HCT116 (cell line): ENCODE measurements at regions not wholly inside any gene's neighbourhood (a gene's known extent, or its start where the extent isn't known, plus 50 kb on each side); places are given as distances from the start of the nearest gene placed in this dataset.

ENCODE experiments used
- EZH2phosphoT487 ChIP-seq: fragments of 200-600 bp; IDR thresholded peaks from 2 replicates; pipeline ENCODE4 v1.6.1; 2018; ENCODE audit warnings: antibody characterized with exemption, borderline replicate concordance
- POLR2AphosphoS5 ChIP-seq: IDR thresholded peaks from 2 replicates; pipeline ENCODE4 v1.6.1; 2011; ENCODE audit warnings: mild to moderate bottlenecking, low read depth, low read length, moderate library complexity
- SIN3A ChIP-seq: IDR thresholded peaks from 2 replicates; pipeline ENCODE4 v1.6.1; 2012; ENCODE audit warnings: low read depth
- TF ChIP-seq, protein P1 (sequence below): IDR thresholded peaks from 2 replicates; pipeline ENCODE4 v1.6.1; 2012
- TF ChIP-seq, protein P2 (sequence below), 3 experiments: fragments of 200-600 bp in 1 of 3; sonication (generic) in 1 of 3; IDR thresholded peaks in 2 of 3; conservative IDR thresholded peaks in 1 of 3; 2 replicates each; pipeline ENCODE4 v1.5.1; 2012 to 2017; ENCODE audit warnings: low read depth in 2 of 3, low read length in 2 of 3, antibody characterized with exemption in 1 of 3, borderline replicate concordance in 1 of 3, control low read depth in 1 of 3, mild to moderate bottlenecking in 1 of 3, mixed read lengths in 1 of 3, mixed run types in 1 of 3, moderate library complexity in 1 of 3; ENCODE audit not compliant: insufficient read depth in 1 of 3

DNA sequence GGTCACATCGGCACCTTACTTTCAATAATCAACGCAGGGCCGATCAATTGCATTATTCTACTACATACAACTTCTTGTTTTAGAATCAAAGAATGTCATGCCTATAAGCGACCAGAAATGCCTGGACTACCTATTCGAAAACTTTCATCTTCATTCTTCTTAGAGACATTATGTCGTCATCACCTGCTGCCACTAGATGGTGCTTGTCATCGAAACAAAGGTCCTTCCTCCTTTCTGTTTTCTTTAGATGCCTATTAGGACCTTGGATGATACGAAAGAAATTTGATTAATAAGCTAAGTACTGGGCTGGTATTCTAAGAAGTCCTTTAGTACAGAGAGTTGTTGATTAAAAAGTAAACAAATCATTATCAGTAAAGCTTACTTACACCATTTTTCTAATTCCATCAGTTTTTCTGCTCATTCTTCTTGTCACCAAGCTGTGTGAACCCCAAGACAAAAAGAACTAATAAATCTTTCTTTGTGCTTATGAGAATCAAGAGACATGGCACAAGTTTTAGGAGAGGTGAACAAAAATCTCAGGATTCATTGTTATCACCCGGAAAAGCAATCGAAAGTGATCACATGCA lies 154.5 kb upstream of the SLC4A4 start:
- TF ChIP-seq POLR2AphosphoS5: no peak
- TF ChIP-seq, protein P1, sequence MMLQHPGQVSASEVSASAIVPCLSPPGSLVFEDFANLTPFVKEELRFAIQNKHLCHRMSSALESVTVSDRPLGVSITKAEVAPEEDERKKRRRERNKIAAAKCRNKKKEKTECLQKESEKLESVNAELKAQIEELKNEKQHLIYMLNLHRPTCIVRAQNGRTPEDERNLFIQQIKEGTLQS: no peak
- TF ChIP-seq, protein P2, sequence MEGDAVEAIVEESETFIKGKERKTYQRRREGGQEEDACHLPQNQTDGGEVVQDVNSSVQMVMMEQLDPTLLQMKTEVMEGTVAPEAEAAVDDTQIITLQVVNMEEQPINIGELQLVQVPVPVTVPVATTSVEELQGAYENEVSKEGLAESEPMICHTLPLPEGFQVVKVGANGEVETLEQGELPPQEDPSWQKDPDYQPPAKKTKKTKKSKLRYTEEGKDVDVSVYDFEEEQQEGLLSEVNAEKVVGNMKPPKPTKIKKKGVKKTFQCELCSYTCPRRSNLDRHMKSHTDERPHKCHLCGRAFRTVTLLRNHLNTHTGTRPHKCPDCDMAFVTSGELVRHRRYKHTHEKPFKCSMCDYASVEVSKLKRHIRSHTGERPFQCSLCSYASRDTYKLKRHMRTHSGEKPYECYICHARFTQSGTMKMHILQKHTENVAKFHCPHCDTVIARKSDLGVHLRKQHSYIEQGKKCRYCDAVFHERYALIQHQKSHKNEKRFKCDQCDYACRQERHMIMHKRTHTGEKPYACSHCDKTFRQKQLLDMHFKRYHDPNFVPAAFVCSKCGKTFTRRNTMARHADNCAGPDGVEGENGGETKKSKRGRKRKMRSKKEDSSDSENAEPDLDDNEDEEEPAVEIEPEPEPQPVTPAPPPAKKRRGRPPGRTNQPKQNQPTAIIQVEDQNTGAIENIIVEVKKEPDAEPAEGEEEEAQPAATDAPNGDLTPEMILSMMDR (IDR thresholded peaks at IDR 0.05 in 2 of 3, conservative IDR thresholded peaks at IDR 0.05 in 1 of 3; ENCODE audit: borderline replicate concordance in 1 of 3, insufficient read depth in 1 of 3, low read depth in 2 of 3, low read length in 2 of 3): peak; percentile 28 to 69 (median 57); a peak in 5 of 6 replicates
- TF ChIP-seq EZH2phosphoT487: no peak
- no peak for TF ChIP-seq SIN3A
